SKM-1 (cell line): ENCODE measurements at regions not wholly inside any gene's neighbourhood (a gene's known extent, or its start where the extent isn't known, plus 50 kb on each side); places are given as distances from the start of the nearest gene placed in this dataset.

Experiments used
- DNase-seq: peaks from one replicate; lab custom pipeline; 2025; ENCODE audit not compliant: unreplicated experiment; lab: John Stamatoyannopoulos, UW

DNA sequence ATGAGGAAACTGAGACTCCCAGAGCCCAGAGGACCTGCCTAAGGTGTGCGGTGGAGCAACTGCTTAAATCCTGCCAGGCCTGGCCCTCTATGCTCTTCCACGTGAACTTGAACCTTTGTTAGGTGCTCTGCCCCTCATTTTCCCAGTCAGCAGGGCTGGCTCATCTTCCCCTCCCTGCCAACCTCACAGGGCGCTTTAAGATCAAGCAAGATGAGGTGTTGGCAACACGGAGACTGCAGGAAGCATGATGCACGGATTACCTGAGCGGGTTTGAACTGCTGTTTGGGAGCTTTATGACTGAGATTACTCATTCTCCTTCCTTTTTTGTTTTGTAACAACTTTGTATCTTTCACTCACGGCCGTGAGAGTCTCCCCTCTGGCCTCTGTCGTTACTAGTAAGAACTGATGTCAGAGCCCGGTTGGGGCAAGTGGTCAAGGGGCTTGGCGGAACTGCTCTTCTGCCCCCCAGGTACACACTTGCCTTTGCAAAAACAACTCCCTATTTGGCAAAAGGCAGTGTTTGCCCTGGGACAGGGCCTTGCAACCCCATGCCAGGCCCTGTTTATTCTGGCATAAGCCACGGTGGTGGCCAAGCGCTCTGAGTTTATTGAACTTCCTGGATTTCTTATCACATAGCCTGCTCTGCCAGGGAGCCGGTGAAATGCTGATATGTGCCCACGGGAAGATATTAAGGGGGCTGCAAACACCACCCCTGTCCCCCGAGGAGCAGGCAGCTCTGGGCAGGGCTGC lies 127.8 kb downstream of the INHBB start:
- DNase-seq: no peak

- no peak for DNase-seq
These were observed 128.6 kb downstream of the INHBB start for GRCh38 chr2:120474486-120474885.

DNA sequence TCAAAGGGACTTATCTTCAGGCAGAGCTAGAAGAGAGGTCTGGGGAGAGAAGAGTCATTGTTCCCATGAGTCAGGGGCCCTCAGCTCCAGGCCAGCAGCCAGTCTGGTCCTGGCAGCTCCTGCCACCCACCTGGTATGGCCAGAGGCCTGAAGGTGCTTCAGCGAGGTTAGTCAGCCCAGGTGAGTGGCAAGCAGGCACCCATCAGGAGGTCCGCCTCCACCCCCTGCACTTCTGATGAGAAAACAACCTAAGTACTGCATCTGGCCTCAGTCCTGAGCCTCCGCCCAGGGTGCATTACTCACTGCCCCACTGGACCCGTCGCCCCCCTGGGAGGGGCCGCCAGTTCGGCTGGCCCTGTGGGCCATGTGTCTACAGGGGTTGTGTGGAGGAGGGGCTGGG lies 130.2 kb downstream of the INHBB start:
- no peak for DNase-seq

DNA sequence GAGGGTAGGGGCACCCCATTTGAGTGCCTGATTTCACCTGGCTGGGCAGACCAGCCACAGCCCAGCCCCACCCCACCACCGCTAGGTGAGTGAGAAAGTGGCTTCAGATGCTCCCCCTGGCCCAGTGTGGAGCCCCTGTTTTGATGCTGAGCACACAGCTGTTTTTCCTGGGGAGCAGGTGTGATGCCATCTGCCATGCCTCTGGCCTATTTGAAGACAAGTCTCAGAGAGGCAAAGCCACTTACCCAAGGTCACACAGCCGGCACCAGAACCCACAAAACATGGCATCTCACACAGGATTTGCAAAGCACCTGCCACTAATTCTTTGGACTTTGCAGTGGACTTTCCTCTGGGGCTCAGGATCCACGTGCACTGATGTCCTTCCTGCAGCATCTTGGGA lies 131.3 kb downstream of the INHBB start:
- no peak for DNase-seq

- DNase-seq: no peak
These were observed 132.0 kb downstream of the INHBB start for GRCh38 chr2:120477831-120478481.

- DNase-seq: no peak
These were observed 134.5 kb downstream of the INHBB start for GRCh38 chr2:120480346-120480902.

DNA sequence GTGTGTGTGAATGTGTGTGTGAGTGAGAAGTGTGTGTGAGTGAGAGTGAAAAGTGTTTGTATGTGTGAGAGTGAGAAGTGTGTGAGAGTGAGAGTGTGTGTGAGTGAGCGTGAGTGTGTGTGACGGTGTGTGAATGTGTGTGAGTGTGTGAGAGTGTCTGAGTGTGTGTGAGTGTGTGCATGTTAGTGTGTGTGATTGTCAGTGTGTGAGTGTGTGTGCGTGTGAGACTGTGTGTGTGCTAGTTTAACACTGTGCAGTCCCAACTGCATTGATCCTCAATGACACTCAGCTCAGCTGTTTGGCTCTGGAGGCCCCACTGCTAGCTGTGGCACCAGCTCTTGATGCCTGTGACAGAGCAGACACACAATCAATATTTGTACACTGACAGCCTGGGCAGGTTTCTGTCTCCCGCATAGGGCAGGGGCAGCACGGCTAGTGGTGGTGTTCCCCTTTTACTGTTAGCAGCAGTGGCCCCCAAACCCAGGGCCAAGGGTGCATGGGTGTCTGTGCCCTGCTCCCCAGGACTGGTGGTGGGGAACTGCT lies 135.0 kb downstream of the INHBB start:
- no peak for DNase-seq

- DNase-seq: no peak
These were observed 135.7 kb downstream of the INHBB start for GRCh38 chr2:120481446-120482194.

GRCh38 chr2:120482334-120482733 lies 136.4 kb downstream of the INHBB start:
- no peak for DNase-seq

- DNase-seq: no peak
These were observed 137.4 kb downstream of the INHBB start for GRCh38 chr2:120483355-120483754.

DNA sequence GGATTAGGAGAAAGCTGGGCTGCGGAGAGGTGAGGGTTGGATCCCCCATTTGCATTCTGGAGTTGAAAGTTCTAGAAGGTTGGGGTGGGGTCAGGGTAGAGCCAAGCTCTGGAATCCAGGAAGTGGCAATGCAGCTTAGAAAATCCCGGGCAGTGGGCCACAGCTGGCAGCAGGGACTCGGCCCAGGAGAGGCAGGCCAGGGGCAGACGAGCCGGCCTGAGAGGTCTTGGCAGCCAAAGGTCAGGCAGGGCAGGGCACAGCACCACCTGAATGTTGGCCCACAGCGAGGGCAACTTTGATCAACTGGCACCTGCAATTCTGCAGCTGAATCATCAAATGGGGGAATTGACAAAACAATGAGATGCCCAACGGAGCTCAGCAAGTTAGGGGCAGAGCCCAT lies 139.2 kb downstream of the INHBB start:
- no peak for DNase-seq

DNA sequence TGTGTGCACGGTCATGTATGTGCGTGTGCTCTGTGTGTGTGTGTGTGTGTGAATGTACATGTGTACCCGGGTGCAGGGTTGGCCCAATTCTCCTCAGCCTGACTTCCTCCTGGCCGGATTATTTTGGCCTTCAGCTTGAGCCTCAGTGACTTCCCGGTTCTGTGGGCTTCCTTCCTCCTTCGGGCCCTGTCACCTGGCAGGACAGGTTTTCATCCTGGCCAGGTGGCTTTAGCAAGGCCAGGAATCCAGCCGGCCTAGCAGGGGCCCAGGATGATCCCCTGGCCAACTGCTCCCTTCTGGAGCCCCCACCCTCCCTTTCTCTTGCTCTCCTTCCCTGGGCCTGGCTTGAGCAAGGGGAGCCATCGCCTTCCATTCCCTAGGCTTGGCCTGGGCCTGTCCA lies 140.5 kb downstream of the INHBB start:
- no peak for DNase-seq

GRCh38 chr2:120486946-120487345 lies 141.0 kb downstream of the INHBB start:
- no peak for DNase-seq

DNA sequence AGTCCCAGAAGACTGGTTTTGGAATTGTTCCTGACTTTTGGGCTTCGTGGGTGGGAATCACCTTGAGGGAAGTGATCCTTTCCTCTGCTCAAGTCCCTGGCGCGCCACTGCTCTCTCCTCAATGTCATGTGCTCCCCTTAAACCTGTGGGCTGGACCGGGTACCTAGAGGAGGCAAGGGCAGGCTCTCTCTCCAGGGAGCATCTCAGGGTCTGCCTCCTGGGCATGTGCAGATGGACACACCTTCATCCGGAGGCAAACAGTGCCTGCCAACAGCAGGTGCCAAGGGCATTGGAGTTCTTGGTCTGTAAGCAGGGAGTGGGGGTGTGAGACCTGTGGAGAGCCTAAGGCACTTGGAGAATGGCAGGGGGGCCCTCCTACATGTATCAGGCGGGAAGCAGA lies 142.6 kb downstream of the INHBB start:
- no peak for DNase-seq

GRCh38 chr2:120489023-120489422 lies 143.1 kb downstream of the INHBB start:
- DNase-seq: no peak

- DNase-seq: no peak
These were observed 144.3 kb downstream of the INHBB start for GRCh38 chr2:120490091-120490798.

DNA sequence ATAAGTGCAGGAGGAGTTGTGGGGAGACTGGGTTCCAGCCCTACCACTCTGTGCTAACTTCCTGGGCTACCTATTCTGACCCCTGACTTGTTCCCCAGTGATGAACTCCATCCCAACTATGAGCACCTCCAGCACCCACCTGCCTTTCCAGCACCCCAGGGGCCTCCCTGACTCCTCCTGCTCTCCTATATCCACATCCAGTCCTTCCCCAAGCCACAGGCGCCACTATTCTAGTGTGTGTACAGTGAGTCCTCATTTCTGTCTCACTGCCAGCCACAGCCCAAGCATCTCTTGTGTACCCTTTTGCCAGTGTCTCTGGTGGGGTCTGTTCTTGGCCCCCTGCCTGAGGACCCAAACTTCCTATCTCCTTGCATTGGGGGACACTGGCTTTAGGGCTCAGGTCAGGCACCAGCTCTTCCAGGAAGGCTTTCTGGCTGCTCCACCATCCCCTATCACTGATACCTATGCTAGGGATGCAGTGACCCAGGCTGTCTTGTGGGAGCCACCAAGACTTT lies 145.2 kb downstream of the INHBB start:
- no peak for DNase-seq

DNA sequence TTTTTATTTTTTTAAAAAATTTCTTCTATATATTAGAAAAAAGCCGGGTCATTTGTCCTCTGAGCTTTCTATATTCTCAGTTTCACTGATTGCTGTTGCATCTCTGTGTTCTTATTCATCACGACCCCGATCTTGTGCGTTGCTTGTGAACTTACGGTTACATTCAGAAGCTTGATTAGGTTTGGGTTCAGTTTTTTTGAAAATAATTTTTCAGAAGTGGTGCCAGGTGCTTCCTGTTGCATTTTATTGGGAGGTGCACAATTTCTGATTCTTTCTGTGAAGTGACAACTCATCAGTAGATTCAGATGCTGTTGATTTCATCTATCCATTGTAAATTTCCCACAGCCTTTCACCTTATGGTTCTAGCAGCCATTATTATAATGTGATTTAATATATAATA lies 147.3 kb downstream of the INHBB start:
- DNase-seq: no peak

GRCh38 chr2:120494446-120494845 lies 148.5 kb downstream of the INHBB start:
- no peak for DNase-seq

GRCh38 chr2:120495586-120495985 lies 149.7 kb downstream of the INHBB start:
- no peak for DNase-seq

GRCh38 chr2:120496235-120496634 lies 150.3 kb downstream of the INHBB start:
- DNase-seq: no peak
